ENCODE measurements at regions not wholly inside any gene's neighbourhood (a gene's known extent, or its start where the extent isn't known, plus 50 kb on each side); places are given as distances from the start of the nearest gene placed in this dataset.

DNA sequence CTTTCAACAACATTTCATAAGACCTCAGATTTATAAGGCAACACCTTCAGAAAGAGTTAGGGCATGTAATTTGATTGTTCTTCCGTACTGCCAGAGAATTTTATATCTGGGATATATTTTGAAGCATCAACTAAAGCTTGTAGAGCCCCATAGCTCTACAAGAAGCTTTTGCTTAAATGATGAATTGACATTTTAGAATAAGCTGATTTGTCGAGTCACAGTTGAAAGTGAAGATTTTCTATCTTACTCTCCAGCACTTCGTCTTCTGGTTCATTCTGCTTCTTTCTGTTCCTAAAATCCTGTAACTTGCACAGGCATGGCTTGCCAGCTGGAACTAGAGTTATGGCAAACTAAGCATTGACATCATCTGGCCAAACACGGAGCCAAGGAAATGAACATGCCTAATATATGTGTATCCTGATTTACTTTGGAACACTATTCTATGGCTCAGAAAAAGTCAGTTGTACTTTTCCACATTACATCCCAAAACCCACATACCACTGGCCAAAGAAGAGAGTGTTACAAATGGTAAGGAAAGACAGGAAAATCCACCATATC lies 68.6 kb upstream of the MAST4 start:
- no peaks in the 10 kb centered on the region; the same call in none of the 2 replicates for H3K27me3 ChIP-seq
- no peaks in the 10 kb centered on the region for H3K36me3 ChIP-seq
- peak; percentile 62 for DNase-seq
- H3K9me3 ChIP-seq: no peaks in the 10 kb centered on the region
- H3K4me3 ChIP-seq: no peak overlapping the region

- Histone ChIP-seq H3K9me3 (no peaks in the 10 kb centered on the region), H3K36me3 (no peaks in the 10 kb centered on the region), H3K27me3 (no peaks in the 10 kb centered on the region; the same call in none of the 2 replicates), H3K4me3 (no peak overlapping the region)
- no peak for DNase-seq
Measured at GRCh38 chr5:66529182-66529581, 67.0 kb upstream of the MAST4 start.

DNA sequence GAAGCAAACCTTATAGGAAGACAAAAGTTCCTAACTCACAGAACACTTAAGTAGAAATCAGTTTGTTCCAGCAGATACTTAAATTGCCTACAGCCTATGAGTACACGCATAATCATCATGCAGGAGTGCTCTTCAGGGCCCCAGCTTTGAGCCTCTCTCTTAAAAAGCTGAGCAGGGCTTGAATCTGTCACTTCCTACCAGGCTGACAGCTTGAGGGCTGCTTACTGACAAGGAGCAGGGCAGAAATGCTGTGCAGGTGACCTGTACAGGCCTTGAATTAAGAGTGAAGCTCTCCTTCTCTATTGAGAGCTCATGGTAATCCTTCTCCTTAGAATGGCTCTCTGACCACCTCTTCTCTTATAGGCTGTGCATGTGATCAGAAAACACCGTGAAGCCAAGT lies 66.5 kb upstream of the MAST4 start:
- Histone ChIP-seq H3K9me3 (no peaks in the 10 kb centered on the region), H3K4me3 (no peak overlapping the region), H3K36me3 (no peaks in the 10 kb centered on the region), H3K27me3 (no peaks in the 10 kb centered on the region; the same call in none of the 2 replicates)
- DNase-seq: no peak

DNA sequence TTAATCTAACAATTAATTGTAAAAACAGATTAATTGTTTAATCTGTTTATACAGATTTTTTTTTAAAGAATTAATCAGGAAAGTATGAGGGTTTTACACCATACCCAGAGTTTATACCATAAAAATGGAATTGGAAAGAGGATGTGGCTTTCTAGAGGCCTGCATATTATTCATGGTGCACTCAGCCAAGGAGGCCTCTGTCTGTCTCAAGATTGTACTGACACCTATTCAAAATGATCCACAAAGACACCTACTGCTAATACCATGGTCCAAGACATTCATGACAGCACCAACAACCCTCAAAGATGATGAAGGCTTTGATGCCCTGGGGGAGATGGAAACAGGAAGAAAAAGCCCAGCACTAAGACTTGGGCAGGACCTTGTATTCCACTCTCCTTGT lies 58.1 kb upstream of the MAST4 start:
- no peaks in the 10 kb centered on the region for H3K36me3 ChIP-seq
- H3K27me3 ChIP-seq: no peaks in the 10 kb centered on the region
- no peaks in the 10 kb centered on the region for H3K9me3 ChIP-seq
- no peak overlapping the region for H3K4me3 ChIP-seq
- no peak for DNase-seq

- Histone ChIP-seq H3K4me3 (no peak overlapping the region), H3K36me3 (no peaks in the 10 kb centered on the region), H3K9me3 (no peaks in the 10 kb centered on the region), H3K27me3 (no peaks in the 10 kb centered on the region)
- DNase-seq: no peak
Measured at GRCh38 chr5:66538531-66538930, 57.7 kb upstream of the MAST4 start.

GRCh38 chr5:66540078-66540477 lies 56.1 kb upstream of the MAST4 start:
- no peak for DNase-seq

DNA sequence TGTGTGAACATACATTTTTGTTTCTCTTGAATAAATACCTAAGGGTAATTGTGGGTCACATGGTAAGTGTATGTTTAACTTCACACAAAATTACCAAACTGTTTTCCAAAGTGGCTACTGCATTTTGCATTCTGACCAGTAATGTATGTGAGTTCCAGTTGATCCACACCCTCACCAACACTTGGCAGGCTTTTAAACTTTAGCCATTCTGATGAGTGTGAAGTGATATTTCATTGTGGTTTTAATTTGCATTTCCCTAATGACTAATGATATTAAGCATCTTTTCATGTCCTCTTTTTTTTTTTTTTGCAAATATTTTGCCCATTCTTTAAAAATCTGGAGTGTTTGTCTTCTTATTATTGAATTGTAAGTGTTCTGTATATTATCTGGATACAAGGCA lies 53.5 kb upstream of the MAST4 start:
- Histone ChIP-seq H3K27me3 (no peaks in the 10 kb centered on the region), H3K36me3 (no peaks in the 10 kb centered on the region), H3K4me3 (no peak overlapping the region), H3K9me3 (no peaks in the 10 kb centered on the region; the same call in 1 of the 2 replicates)
- no peak for DNase-seq

More at GRCh38 chr5:66540078-66540477, 56.1 kb upstream of the MAST4 start:
- no peaks in the 10 kb centered on the region for H3K9me3 ChIP-seq
- H3K36me3 ChIP-seq: no peaks in the 10 kb centered on the region
- H3K4me3 ChIP-seq: no peak overlapping the region
- H3K27me3 ChIP-seq: no peaks in the 10 kb centered on the region
